HCT116 (cell line): ENCODE measurements at regions not wholly inside any gene's neighbourhood (a gene's known extent, or its start where the extent isn't known, plus 50 kb on each side); places are given as distances from the start of the nearest gene placed in this dataset.

ENCODE experiments used
- ATAC-seq: fragments of 200-7000 bp; cut with Tn5 transposase; 2 replicates; pipeline ENCODE4 v1.9.1; 2020; ENCODE audit warnings: mild to moderate bottlenecking, moderate library complexity
- BruUV-seq: library from RNA; stranded (reverse); fragments of 400-500 nt; replicated peaks from 2 replicates; lab custom pipeline; 2021; lab: Mats Ljungman, UMichigan
- CTCF ChIA-PET: fragments of 300-600 bp; sonication (Branson Sonifier 250); formaldehyde crosslinking; loops from one replicate; lab custom pipeline; 2021; ENCODE audit warnings: antibody characterized with exemption; lab: Charles Lee
- POLR2A ChIA-PET: fragments of 300-600, 350-600 bp; sonication (Branson Sonifier 250); formaldehyde crosslinking; loops from one replicate; lab custom pipeline; 2021; ENCODE audit warnings: antibody characterized with exemption; lab: Charles Lee
- RAD21 ChIA-PET, 2 experiments: fragments of 300-600 bp; sonication (Branson Sonifier 250); formaldehyde crosslinking; loops; one replicate each; lab custom pipeline; 2023; ENCODE audit warnings: low total read pairs in 2 of 2; ENCODE audit not compliant: uncharacterized antibody in 2 of 2, unreplicated experiment in 2 of 2, low non-redundant PET in 1 of 2; lab: Charles Lee
- DNase-seq: peaks from one replicate; pipeline ENCODE4 v3.0.0-alpha.2; 2010; ENCODE audit warnings: low read depth, low spot score
- H2AFZ ChIP-seq: fragments of 200-600 bp; shearing (Covaris generic), sonication (generic); 2 replicates; pipeline ENCODE4 v1.6.1; 2017; ENCODE audit warnings: low read depth, mixed run types, mixed read lengths, antibody characterized with exemption, low read length; ENCODE audit not compliant: poor library complexity, severe bottlenecking
- H3K27ac ChIP-seq: 2 replicates; pipeline ENCODE4 v1.5.1; 2012; ENCODE audit warnings: low read depth, low read length
- H3K27me3 ChIP-seq: fragments of 200-600 bp; sonication (generic); 2 replicates; pipeline ENCODE4 v1.6.1; 2016; ENCODE audit warnings: mixed run types, low read length, mixed read lengths; ENCODE audit not compliant: insufficient read depth
- H3K36me3 ChIP-seq, 2 experiments: fragments of 200-500 bp in 1 of 2; fragments of 200-600 bp in 1 of 2; sonication (Bioruptor generic) in 1 of 2; sonication (generic) in 1 of 2; 2 replicates each; pipeline versions ENCODE4 v1.5.1 to v1.6.1; 2014 to 2016; ENCODE audit warnings: low read length in 2 of 2, inconsistent platforms in 1 of 2, mixed read lengths in 1 of 2, mixed run types in 1 of 2; ENCODE audit not compliant: insufficient read depth in 2 of 2, control insufficient read depth in 1 of 2
- H3K4me1 ChIP-seq, 2 experiments: fragments of 200-600 bp in 1 of 2; sonication (generic) in 1 of 2; 2 replicates each; pipeline versions ENCODE4 v1.5.1 to v1.6.1; 2012 to 2017; ENCODE audit warnings: low read length in 2 of 2, inconsistent platforms in 1 of 2, mild to moderate bottlenecking in 1 of 2, mixed read lengths in 1 of 2, mixed run types in 1 of 2, moderate library complexity in 1 of 2; ENCODE audit not compliant: insufficient read depth in 2 of 2, control insufficient read depth in 1 of 2
- H3K4me2 ChIP-seq: fragments of 200-600 bp; sonication (generic); 2 replicates; pipeline ENCODE4 v1.6.1; 2017; ENCODE audit warnings: mixed run types, low read length, mixed read lengths
- H3K4me3 ChIP-seq, 2 experiments: fragments of 200-600 bp in 1 of 2; sonication (generic) in 1 of 2; replicated peaks in 1 of 2; 2 replicates each; pipeline ENCODE4 v1.5.1; 2011 to 2016; ENCODE audit warnings: low read length in 2 of 2, control low read depth in 1 of 2, low read depth in 1 of 2, mild to moderate bottlenecking in 1 of 2, mixed read lengths in 1 of 2, mixed run types in 1 of 2
- H3K79me2 ChIP-seq: fragments of 200-600 bp; sonication (generic); 2 replicates; pipeline ENCODE4 v1.6.1; 2017; ENCODE audit warnings: mild to moderate bottlenecking, mixed run types, low read length, moderate library complexity, mixed read lengths; ENCODE audit not compliant: insufficient read depth
- H3K9ac ChIP-seq: fragments of 200-600 bp; sonication (generic); 2 replicates; pipeline ENCODE4 v1.6.1; 2016; ENCODE audit warnings: low read length, mixed read lengths
- H3K9me2 ChIP-seq: fragments of 200-600 bp; sonication (generic), shearing (Covaris generic); 2 replicates; pipeline ENCODE4 v1.6.1; 2017; ENCODE audit warnings: mixed run types, mild to moderate bottlenecking, moderate library complexity; ENCODE audit not compliant: insufficient read depth
- H3K9me3 ChIP-seq, 2 experiments: fragments of 200-500 bp in 1 of 2; fragments of 200-600 bp in 1 of 2; sonication (Bioruptor generic) in 1 of 2; sonication (generic) in 1 of 2; 2 replicates each; pipeline ENCODE4 v1.6.1; 2014 to 2017; ENCODE audit warnings: low read length in 2 of 2, mixed read lengths in 2 of 2, inconsistent platforms in 1 of 2, low read depth in 1 of 2, mild to moderate bottlenecking in 1 of 2, mixed run types in 1 of 2, moderate library complexity in 1 of 2; ENCODE audit not compliant: control insufficient read depth in 1 of 2, insufficient read depth in 1 of 2
- H4K20me1 ChIP-seq: fragments of 200-600 bp; sonication (generic), shearing (Covaris generic); 2 replicates; pipeline ENCODE4 v1.6.1; 2017; ENCODE audit warnings: mixed run types, mild to moderate bottlenecking, moderate library complexity; ENCODE audit not compliant: insufficient read depth
- CBX3 ChIP-seq: IDR thresholded peaks from 2 replicates; pipeline ENCODE4 v1.6.1; 2012; ENCODE audit warnings: low read depth
- CEBPB ChIP-seq: IDR thresholded peaks from 2 replicates; pipeline ENCODE4 v1.6.1; 2012; ENCODE audit warnings: low read depth
- ELF1 ChIP-seq: IDR thresholded peaks from 2 replicates; pipeline ENCODE4 v1.6.1; 2012; ENCODE audit warnings: low read depth, borderline replicate concordance
- EZH2 ChIP-seq: fragments of 200-600 bp; sonication (generic); IDR thresholded peaks from 2 replicates; pipeline ENCODE4 v1.6.1; 2017; ENCODE audit warnings: antibody characterized with exemption, mixed run types
- FOSL1 ChIP-seq: IDR thresholded peaks from 2 replicates; pipeline ENCODE4 v1.6.1; 2012; ENCODE audit warnings: low read depth
- JUND ChIP-seq: IDR thresholded peaks from 2 replicates; pipeline ENCODE4 v1.6.1; 2012
- REST ChIP-seq: IDR thresholded peaks from 2 replicates; pipeline ENCODE4 v1.6.1; 2012; ENCODE audit warnings: low read depth
- SIN3A ChIP-seq: IDR thresholded peaks from 2 replicates; pipeline ENCODE4 v1.6.1; 2012; ENCODE audit warnings: low read depth
- SP1 ChIP-seq: IDR thresholded peaks from 2 replicates; pipeline ENCODE4 v1.6.1; 2012; ENCODE audit warnings: low read depth
- SRF ChIP-seq: IDR thresholded peaks from 2 replicates; pipeline ENCODE4 v1.6.1; 2012; ENCODE audit warnings: low read depth
- TCF7L2 ChIP-seq: IDR thresholded peaks from 2 replicates; pipeline ENCODE4 v1.7.0; 2011; ENCODE audit warnings: borderline replicate concordance, inconsistent platforms; ENCODE audit not compliant: insufficient read depth, insufficient read length; ENCODE audit errors: extremely low read depth
- YY1 ChIP-seq: IDR thresholded peaks from 2 replicates; pipeline ENCODE4 v1.6.1; 2011; ENCODE audit warnings: low read length, low read depth, moderate library complexity, mild to moderate bottlenecking; ENCODE audit not compliant: insufficient replicate concordance; ENCODE audit errors: extremely low read depth
- ZBTB33 ChIP-seq: IDR thresholded peaks from 2 replicates; pipeline ENCODE4 v1.6.1; 2011; ENCODE audit warnings: mild to moderate bottlenecking, low read length, moderate library complexity; ENCODE audit not compliant: insufficient replicate concordance; ENCODE audit errors: extremely low read depth
- intact Hi-C: fragments of 100-400 bp; cut with micrococcal nuclease; formaldehyde crosslinking; loops from 2 replicates; pipeline ENCODE4 v1.10.0; 2022
- TF ChIP-seq, protein P1 (sequence below): IDR thresholded peaks from 2 replicates; pipeline ENCODE4 v1.6.1; 2012
- TF ChIP-seq, protein P2 (sequence below), 3 experiments: fragments of 200-600 bp in 1 of 3; sonication (generic) in 1 of 3; IDR thresholded peaks in 2 of 3; conservative IDR thresholded peaks in 1 of 3; 2 replicates each; pipeline ENCODE4 v1.5.1; 2012 to 2017; ENCODE audit warnings: low read depth in 2 of 3, low read length in 2 of 3, antibody characterized with exemption in 1 of 3, borderline replicate concordance in 1 of 3, control low read depth in 1 of 3, mild to moderate bottlenecking in 1 of 3, mixed read lengths in 1 of 3, mixed run types in 1 of 3, moderate library complexity in 1 of 3; ENCODE audit not compliant: insufficient read depth in 1 of 3
- TF ChIP-seq, protein P3 (sequence below): IDR thresholded peaks from 2 replicates; pipeline ENCODE4 v1.6.1; 2012

GRCh38 chr16:17559394-17559793, 88.6 kb upstream of the XYLT1 start:
- H4K20me1 ChIP-seq, result no peaks in the 10 kb centered on the region
- no peaks in the 10 kb centered on the region for H3K36me3 ChIP-seq
- H3K9ac ChIP-seq, result no peak overlapping the region
- no peak for TF ChIP-seq CBX3
- no peak for TF ChIP-seq ELF1
- TF ChIP-seq REST, result no peak
- no peak for TF ChIP-seq FOSL1
- TF ChIP-seq, protein P1, sequence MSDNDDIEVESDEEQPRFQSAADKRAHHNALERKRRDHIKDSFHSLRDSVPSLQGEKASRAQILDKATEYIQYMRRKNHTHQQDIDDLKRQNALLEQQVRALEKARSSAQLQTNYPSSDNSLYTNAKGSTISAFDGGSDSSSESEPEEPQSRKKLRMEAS, result no peak
- TF ChIP-seq, protein P2, sequence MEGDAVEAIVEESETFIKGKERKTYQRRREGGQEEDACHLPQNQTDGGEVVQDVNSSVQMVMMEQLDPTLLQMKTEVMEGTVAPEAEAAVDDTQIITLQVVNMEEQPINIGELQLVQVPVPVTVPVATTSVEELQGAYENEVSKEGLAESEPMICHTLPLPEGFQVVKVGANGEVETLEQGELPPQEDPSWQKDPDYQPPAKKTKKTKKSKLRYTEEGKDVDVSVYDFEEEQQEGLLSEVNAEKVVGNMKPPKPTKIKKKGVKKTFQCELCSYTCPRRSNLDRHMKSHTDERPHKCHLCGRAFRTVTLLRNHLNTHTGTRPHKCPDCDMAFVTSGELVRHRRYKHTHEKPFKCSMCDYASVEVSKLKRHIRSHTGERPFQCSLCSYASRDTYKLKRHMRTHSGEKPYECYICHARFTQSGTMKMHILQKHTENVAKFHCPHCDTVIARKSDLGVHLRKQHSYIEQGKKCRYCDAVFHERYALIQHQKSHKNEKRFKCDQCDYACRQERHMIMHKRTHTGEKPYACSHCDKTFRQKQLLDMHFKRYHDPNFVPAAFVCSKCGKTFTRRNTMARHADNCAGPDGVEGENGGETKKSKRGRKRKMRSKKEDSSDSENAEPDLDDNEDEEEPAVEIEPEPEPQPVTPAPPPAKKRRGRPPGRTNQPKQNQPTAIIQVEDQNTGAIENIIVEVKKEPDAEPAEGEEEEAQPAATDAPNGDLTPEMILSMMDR (IDR thresholded peaks at IDR 0.05 in 2 of 3, conservative IDR thresholded peaks at IDR 0.05 in 1 of 3; ENCODE audit: borderline replicate concordance in 1 of 3, insufficient read depth in 1 of 3, low read depth in 2 of 3, low read length in 2 of 3), result no peak
- TF ChIP-seq YY1, result no peak
- TF ChIP-seq EZH2, result no peak
- no peak for TF ChIP-seq CEBPB
- no peak for TF ChIP-seq SRF
- no peak for TF ChIP-seq TCF7L2
- TF ChIP-seq, protein P3, sequence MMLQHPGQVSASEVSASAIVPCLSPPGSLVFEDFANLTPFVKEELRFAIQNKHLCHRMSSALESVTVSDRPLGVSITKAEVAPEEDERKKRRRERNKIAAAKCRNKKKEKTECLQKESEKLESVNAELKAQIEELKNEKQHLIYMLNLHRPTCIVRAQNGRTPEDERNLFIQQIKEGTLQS, result no peak
- no peak for TF ChIP-seq ZBTB33
- no peak for TF ChIP-seq JUND
- TF ChIP-seq SP1, result no peak
- TF ChIP-seq SIN3A, result no peak
- ChIA-PET RAD21 (no interaction called here), CTCF (interaction anchor here (0.6 kb wide), 1 partner anchor 19 kb away, joined by 3 read pairs; no protein-coding TSS in a partner anchor), POLR2A (no interaction called here)
- no peak overlapping the region for H3K4me2 ChIP-seq
- no peaks in the 10 kb centered on the region for H3K4me1 ChIP-seq
- H3K27ac ChIP-seq, result no peak overlapping the region
- BruUV-seq, result no TSS peak
- H3K9me2 ChIP-seq, result no peaks in the 10 kb centered on the region
- no peaks in the 10 kb centered on the region for H3K79me2 ChIP-seq
- no peak overlapping the region for H2AFZ ChIP-seq
- intact Hi-C loops, result no loop called here
- DNase-seq, result no peak
- H3K27me3 ChIP-seq, result 0 out of 2 replicates have a peak, but pooled peaks cover 7% of the 10 kb centered on the region
- ATAC-seq, result no peak
- no peak overlapping the region for H3K4me3 ChIP-seq
- no peaks in the 10 kb centered on the region for H3K9me3 ChIP-seq
